Fibroblast of the conjunctiva (primary cell): ENCODE measurements at regions not wholly inside any gene's neighbourhood (a gene's known extent, or its start where the extent isn't known, plus 50 kb on each side); places are given as distances from the start of the nearest gene placed in this dataset.

Experiments used
- DNase-seq: peaks from one replicate; pipeline ENCODE4 v3.0.0-alpha.2; 2010; ENCODE audit warnings: low read depth

DNA sequence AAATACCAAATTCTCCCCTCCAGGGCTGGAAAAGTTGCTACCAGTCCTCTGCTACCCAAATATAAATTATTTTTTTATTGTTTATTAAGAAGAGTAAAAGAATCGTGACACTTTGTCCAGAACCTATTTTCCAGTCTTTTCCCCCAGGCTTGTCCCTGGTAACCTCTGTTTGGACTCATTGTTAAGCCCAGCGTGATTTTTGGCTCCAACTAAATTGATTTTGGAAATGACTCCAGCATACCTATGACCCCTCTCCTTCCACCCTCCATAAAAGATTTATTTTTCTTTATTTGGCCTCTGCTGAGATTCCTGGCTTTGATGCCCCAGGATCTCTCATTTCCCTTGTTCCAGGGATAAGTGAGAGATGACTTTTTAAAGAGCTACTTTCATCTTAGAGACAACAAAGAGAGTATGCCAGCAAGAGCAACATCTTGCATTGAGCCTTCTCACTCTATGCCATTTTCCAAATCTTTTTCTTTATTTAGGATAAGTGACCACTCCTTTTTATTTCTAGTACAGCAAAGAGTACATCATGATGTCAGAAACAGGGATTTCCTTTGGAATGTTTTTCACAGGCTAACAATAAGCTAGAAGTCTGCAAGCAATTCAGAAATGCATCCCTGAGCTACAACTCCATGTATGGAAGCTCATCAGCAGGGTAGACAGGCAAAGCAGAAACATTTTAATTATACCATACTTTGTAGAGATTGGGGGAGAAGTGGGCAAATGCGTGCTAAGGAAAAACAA lies 75.8 kb downstream of the DAD1 start:
- DNase-seq, result no peak

- DNase-seq, result no peak
Measured at GRCh38 chr14:22512106-22512814, 76.8 kb downstream of the DAD1 start.

GRCh38 chr14:22510527-22511110 lies 78.4 kb downstream of the DAD1 start:
- no peak for DNase-seq

- DNase-seq, result no peak
Measured at GRCh38 chr14:22509751-22510300, 79.2 kb downstream of the DAD1 start.

GRCh38 chr14:22509036-22509709 lies 79.9 kb downstream of the DAD1 start:
- DNase-seq, result no peak

DNA sequence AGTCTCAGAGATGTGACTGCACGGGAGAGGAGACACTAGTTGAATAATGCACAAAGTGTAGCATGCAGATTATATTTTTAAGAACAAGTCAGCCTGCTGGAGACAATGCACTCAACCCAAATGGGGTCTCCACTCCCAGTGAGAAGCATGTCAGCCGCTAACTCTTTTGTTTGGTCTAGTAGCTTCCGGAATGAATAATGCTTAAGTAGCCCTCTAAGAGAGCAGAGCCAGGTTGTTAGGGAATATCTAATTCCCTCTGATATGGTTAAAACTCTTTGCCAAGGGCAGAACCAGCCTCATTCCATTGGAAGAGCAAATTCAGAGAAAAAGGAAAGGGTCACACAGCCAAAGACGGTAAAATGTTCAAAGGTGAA lies 80.4 kb downstream of the DAD1 start:
- no peak for DNase-seq

- no peak for DNase-seq
Measured at GRCh38 chr14:22508150-22508457, 80.9 kb downstream of the DAD1 start.

DNA sequence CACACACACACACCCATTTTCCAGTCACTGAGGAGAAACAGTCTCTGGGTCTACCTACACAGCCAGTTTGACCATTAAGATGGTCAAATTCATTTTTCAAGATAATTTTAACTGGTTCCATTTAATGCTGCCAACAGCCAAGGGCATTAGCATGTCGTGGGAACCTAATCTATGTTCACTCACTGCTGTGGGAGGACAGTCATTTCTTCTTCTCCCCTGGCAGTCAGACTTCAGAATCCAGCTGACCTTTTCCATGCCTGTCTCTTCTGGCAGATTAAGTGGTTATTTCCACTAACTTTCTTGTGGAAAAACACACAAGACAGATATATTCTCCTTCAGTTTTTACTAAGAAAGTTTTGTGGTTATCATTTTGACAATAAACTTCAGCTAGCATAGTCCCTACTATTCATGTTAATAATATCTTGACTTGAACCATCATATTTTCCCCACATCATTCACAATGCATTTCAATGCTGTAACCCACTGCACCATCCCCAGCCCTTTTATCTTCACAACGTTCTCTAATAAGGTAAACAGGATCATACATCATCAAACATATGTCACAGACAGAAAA lies 82.2 kb downstream of the DAD1 start:
- no peak for DNase-seq

DNA sequence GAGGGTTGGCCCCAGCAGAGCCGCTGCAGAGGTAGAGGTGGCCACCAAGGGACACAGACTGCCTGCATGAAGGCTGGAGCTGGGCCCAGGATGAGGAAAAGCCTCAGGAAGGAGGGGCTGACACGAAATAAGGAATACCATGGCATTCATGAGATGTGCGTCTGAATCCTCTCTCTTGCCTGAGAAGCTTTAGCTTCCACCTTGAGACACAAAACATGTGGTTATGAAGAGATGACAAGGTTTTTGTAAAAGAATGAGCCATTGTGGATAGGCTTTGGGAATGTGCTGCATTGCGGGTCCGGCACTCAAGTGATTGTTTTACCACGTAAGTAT lies 82.7 kb downstream of the DAD1 start:
- no peak for DNase-seq

GRCh38 chr14:22505697-22506377 lies 83.2 kb downstream of the DAD1 start:
- DNase-seq, result no peak

- no peak for DNase-seq
Measured at GRCh38 chr14:22505309-22505696, 83.7 kb downstream of the DAD1 start.

DNA sequence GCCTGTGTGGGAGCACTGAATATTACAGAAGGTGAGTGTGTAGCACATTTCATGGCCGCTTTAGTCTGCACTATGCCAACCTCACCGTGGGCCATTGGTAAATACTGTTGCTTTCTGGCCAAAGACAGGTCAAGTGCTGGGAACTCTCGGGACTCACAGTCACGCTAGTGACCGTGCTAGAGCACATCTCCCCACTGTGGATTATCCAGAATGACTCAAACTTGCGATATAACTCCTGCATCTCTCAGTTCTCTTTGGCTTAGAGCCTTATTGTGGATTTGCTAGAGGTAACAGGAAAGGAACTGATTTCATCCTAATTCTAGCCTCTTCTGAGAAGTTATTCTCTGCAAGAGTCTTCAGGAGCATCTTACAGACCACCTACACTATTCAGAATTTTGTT lies 86.5 kb downstream of the DAD1 start:
- no peak for DNase-seq

DNA sequence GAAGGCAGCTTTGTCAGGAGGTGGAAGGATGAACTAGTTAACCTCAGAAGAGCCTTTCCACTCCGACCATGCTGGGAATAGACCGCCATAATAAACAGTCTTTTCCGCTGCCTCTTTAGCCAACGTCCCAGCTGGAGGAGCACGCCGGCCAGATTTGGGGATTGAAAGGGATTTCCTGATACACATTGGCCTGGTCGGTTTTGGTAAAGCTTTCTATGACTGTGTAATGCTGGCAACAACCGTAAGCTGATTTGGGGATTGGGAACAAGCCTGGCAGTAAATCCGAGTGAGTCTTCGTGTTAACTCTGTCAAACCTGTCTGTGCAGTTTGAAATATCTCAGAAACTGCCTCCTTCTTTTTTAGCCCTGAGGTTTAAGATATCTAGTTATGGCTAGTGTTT lies 87.0 kb downstream of the DAD1 start:
- DNase-seq, result no peak

- no peak for DNase-seq
Measured at GRCh38 chr14:22500954-22501726, 87.9 kb downstream of the DAD1 start.

DNA sequence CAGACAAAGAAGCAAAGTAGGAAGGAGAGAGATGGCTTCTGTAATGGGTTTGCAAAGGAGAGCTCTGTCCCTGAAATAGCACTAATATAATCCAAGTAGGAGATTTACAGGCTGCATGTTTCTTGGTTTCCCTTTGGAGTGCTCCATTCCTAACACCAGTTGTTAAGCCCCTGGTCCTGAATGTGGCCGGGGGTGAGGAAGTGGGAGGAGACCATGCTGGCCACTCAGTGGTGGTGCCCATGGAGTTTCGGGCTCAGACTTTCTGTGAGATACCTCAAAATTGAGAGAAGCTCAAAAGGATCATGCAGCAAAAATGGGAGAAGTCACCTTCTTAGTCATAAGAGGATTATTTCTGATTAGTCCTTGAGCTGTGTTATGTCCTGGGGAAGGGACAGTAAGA lies 88.5 kb downstream of the DAD1 start:
- no peak for DNase-seq

DNA sequence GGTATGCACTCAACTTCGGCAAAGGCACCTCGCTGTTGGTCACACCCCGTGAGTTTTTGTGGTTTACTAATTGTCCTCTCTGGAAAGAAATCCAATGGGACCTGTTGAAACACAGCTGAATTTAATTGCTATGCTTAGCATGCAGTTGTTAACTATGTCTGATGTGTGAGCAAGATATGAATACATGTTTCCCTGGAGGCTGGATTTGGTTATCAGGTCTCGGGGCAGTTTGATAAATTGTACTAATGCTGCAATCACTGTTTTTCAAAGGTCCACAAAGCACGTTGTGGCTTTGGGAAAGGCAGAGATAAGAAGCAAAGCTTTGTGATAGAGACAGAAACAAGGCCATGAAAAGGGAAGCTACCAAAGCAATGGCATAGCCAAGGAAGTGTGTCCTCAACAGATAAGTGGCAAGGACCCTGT lies 91.3 kb downstream of the DAD1 start:
- no peak for DNase-seq

DNA sequence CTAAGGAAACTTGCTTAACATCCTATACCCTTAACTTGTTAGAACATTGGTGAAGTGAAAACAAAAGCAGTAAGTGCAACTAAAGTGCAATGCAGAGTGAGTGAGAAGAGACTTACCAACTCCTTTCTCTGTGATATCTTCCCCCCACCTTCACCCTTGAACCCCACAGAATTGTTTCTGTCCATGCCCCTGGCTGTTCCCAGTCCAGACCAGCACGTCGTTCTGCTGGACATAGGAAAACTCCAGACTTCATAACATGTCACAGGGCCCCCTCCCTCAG lies 91.9 kb downstream of the DAD1 start:
- no peak for DNase-seq

- no peak for DNase-seq
Measured at GRCh38 chr14:22494486-22495135, 94.4 kb downstream of the DAD1 start.

DNA sequence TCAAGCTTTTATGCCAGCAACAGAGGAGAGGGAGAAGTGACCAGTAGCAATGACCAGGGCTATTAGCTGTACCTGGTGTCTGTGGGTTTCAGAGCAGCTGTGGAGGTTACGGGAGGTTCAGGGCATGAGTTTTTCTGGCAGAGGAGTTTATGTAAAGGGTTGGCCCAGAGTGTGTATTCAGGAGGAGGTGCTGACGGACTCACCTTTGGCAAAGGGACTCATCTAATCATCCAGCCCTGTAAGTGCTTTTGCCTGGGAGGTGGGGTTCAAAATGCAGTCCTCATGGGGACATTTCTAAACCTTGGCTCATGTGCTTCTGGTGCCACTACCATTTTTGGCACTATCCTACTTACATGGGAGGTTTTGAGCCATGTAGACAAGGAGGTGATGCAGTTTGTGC lies 95.3 kb downstream of the DAD1 start:
- DNase-seq, result no peak

- DNase-seq, result no peak
Measured at GRCh38 chr14:22492622-22493542, 96.1 kb downstream of the DAD1 start.
